Fibroblast of pulmonary artery (primary cell): ENCODE measurements at regions not wholly inside any gene's neighbourhood (a gene's known extent, or its start where the extent isn't known, plus 50 kb on each side); places are given as distances from the start of the nearest gene placed in this dataset.

ENCODE experiments used
- DNase-seq: peaks from one replicate; pipeline ENCODE4 v3.0.0-alpha.2; 2010; ENCODE audit warnings: low read depth
- H3K4me3 ChIP-seq: replicated peaks from 2 replicates; pipeline ENCODE4 v1.5.1; 2011; ENCODE audit warnings: low read depth, mild to moderate bottlenecking, control low read depth, low read length, moderate library complexity
- TF ChIP-seq, protein P1 (sequence below): IDR thresholded peaks from 2 replicates; pipeline ENCODE4 v1.5.1; 2011; ENCODE audit warnings: mild to moderate bottlenecking, control low read depth, low read length, inconsistent platforms; ENCODE audit errors: missing control alignments

DNA sequence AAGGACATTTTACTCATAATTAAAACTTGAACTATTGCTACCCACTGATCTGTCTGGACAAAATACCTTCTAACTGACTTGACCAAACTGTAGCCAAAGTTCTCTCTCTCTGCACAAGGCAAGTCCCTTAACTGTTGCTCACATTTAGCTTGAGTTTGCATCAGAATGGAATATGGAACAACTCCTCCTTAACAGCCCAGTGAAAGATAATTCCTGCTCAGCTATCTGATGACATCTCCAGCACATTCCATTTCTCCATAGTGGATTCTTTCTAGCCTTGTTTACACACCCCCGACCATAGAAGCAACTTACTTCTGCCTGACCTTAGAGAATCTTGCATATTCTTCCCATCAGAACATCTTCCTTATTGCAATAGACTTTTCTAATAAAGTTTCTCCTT lies 317.2 kb upstream of the CDH2 start:
- DNase-seq = peak; percentile 51
- TF ChIP-seq, protein P1, sequence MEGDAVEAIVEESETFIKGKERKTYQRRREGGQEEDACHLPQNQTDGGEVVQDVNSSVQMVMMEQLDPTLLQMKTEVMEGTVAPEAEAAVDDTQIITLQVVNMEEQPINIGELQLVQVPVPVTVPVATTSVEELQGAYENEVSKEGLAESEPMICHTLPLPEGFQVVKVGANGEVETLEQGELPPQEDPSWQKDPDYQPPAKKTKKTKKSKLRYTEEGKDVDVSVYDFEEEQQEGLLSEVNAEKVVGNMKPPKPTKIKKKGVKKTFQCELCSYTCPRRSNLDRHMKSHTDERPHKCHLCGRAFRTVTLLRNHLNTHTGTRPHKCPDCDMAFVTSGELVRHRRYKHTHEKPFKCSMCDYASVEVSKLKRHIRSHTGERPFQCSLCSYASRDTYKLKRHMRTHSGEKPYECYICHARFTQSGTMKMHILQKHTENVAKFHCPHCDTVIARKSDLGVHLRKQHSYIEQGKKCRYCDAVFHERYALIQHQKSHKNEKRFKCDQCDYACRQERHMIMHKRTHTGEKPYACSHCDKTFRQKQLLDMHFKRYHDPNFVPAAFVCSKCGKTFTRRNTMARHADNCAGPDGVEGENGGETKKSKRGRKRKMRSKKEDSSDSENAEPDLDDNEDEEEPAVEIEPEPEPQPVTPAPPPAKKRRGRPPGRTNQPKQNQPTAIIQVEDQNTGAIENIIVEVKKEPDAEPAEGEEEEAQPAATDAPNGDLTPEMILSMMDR = no peak
- no peak overlapping the region for H3K4me3 ChIP-seq

DNA sequence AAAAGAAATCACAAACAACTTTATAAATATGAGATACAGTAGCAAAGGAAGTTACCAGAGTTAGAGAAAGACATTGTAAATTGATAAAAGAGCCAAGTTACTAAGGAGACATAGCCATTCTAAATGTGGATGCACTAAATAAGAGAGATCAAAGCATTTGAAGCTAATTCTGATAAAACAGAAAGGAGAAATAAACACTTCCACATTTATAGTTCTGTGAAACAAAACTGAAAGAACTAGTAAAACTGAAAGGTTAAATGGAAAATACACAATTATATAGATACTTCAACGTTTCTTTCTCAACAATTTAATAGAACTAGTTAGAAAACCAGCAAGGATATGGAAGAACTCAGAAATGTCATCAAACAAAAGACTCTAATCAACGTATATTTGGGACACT lies 309.0 kb upstream of the CDH2 start:
- H3K4me3 ChIP-seq = no peak overlapping the region
- no peak for DNase-seq
- TF ChIP-seq, protein P1 = no peak

DNA sequence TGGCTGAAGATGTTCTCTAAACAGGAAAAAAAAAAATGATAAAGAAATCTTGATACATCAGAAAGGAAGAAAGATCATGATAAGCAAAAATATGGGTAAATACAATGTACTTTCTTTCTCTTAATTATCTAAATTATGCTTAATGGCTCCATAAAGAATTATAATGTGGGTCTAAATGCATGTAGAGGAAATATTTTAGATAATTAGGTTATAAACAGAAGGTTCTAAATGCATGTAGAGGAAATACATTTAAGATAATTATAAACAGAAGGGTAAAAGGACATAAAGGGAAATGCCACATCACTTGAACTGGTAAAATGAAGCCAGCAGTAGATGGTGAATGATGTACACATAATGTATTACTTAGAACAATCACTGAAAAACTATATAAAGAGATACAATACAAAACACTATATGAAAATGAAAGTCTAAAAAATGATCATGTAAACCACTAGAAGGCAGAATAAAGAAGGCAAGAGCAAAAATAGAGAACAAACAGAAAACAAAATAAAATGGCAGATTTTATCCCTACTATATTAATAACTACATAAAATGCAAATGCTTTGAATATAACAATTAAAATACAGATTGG lies 308.4 kb upstream of the CDH2 start:
- H3K4me3 ChIP-seq = no peak overlapping the region
- DNase-seq = no peak
- TF ChIP-seq, protein P1 = no peak

DNA sequence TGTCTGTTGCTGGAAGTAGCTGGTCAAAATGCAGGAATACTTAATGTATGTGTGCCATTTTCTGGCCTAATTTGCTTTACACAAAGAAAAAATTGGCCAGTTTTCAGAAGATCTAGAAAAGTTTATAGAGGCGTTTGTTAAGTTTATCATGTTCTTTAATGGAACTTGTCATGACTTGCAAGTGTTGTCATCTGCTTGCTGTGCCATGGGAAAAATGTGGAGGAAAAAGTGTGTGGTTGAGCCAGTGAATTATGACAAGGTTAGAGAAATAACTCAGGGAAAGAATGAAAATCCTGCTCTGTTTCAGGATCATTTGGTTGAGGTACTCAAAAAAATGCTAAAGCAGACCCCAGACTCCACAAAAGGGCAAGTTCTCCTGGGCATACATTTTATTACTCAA lies 301.6 kb upstream of the CDH2 start:
- DNase-seq = no peak
- TF ChIP-seq, protein P1 = no peak
- no peak overlapping the region for H3K4me3 ChIP-seq

DNA sequence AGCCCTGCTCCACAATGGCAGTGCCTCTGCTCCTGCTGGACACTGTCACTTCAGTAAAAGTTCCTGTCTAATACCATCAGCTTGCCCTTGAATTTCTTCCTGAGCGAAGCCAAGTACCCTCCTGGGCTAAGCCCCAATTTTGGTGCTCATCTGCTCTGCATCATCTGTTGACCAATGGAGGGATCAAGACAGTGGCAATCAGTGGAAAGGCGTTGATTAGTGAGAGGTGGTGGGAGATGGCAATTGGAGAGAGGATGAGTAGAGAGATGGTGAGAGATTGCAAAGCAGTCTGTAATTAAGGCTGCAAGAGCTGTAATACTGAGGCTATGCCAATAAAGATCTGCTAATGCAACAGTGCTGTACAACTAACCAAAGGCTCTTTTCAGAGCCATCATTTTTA lies 299.4 kb upstream of the CDH2 start:
- TF ChIP-seq, protein P1 = no peak
- no peak overlapping the region for H3K4me3 ChIP-seq
- no peak for DNase-seq

DNA sequence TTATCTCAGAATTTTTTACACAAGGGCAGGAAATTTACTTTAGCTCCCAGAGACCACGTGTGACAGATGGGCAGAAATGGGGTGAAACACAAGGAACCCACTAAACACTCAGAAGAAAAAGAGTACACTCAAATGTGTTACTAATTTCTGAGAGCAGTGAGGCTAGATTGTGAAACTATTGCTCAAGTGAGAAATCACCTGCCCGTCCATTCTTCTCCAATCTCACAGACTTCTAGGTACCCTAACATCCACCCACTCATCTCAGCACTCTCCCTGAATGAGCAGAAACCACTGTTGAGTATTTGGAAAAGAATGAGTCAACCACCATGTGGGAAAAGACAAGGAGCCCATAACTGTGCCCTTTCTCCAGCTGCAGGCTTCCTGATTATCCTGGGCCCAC lies 293.0 kb upstream of the CDH2 start:
- no peak overlapping the region for H3K4me3 ChIP-seq
- DNase-seq = no peak
- TF ChIP-seq, protein P1 = no peak

DNA sequence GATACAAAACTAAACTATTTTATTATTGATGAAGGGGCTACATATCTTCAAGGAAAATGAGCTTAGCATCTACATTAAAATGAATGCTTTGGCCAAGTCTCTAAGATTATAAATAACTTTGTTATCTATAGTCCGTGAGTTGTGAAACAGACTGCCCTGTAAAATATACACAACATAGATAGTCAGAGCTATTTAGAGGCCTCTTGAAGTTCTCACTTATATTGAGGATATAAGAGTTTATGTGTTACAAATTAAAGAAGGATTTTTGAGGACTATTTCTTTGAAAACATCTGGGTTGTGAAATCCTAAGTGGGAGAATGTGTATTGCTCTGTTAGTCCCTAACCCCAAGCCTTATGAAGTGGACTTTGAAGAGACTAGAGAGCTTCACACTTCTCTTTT lies 292.0 kb upstream of the CDH2 start:
- TF ChIP-seq, protein P1 = no peak
- DNase-seq = peak; percentile 16
- H3K4me3 ChIP-seq = no peak overlapping the region
